Medulla oblongata (tissue), 1 donor: ENCODE measurements at regions not wholly inside any gene's neighbourhood (a gene's known extent, or its start where the extent isn't known, plus 50 kb on each side); places are given as distances from the start of the nearest gene placed in this dataset.
A peak's percentile ranks its signal among the peaks of the same experiment; 100 is the strongest.
"Not testable (repeated sequence)": the region's sequence is repeated elsewhere in the genome, so short reads cannot be mapped to it uniquely, and the experiment has no call there.

ENCODE experiments used
- DNase-seq: peaks from one replicate; pipeline ENCODE4 v3.0.0-alpha.2; 2015; ENCODE audit errors: extremely low spot score

GRCh38 chr5:115439042-115439441, 105.5 kb downstream of the FEM1C start:
- DNase-seq: no peak

GRCh38 chr5:115435778-115436712, 108.5 kb downstream of the FEM1C start:
- DNase-seq: no peak

GRCh38 chr5:115435065-115435777, 109.4 kb downstream of the FEM1C start:
- DNase-seq: no peak

GRCh38 chr5:115433918-115434317, 110.7 kb downstream of the FEM1C start:
- no peak for DNase-seq

GRCh38 chr5:115432691-115433090, 111.9 kb downstream of the FEM1C start:
- no peak for DNase-seq

- no peak for DNase-seq
Measured at GRCh38 chr5:115431116-115431515, 113.5 kb downstream of the FEM1C start.

GRCh38 chr5:115430374-115430773, 114.2 kb downstream of the FEM1C start:
- no peak for DNase-seq

- no peak for DNase-seq
Measured at GRCh38 chr5:115429345-115429940, 115.1 kb downstream of the FEM1C start.

GRCh38 chr5:115428676-115429075, 115.9 kb downstream of the FEM1C start:
- DNase-seq: no peak

GRCh38 chr5:115428248-115428647, 116.3 kb downstream of the FEM1C start:
- no peak for DNase-seq

GRCh38 chr5:115424446-115424845, 120.1 kb downstream of the FEM1C start:
- DNase-seq: no peak

GRCh38 chr5:115424030-115424429, 120.5 kb downstream of the FEM1C start:
- no peak for DNase-seq

- peak; percentile 65 for DNase-seq
Measured at GRCh38 chr5:115423541-115423940, 121.0 kb downstream of the FEM1C start.

GRCh38 chr5:115423051-115423450, 121.5 kb downstream of the FEM1C start:
- no peak for DNase-seq

- DNase-seq: not testable (repeated sequence)
Measured at GRCh38 chr5:115420812-115421211, 123.8 kb downstream of the FEM1C start.

- DNase-seq: no peak
Measured at GRCh38 chr5:115419846-115420585, 123.6 kb upstream of the CCDC112 start.

GRCh38 chr5:115418788-115419187, 122.3 kb upstream of the CCDC112 start:
- DNase-seq: no peak

GRCh38 chr5:115417076-115417475, 120.6 kb upstream of the CCDC112 start:
- peak; percentile 44 for DNase-seq

GRCh38 chr5:115415143-115415491, 118.7 kb upstream of the CCDC112 start:
- peak; percentile 53 for DNase-seq

- no peak for DNase-seq
Measured at GRCh38 chr5:115414406-115415142, 118.1 kb upstream of the CCDC112 start.

- no peak for DNase-seq
Measured at GRCh38 chr5:115413651-115414050, 117.2 kb upstream of the CCDC112 start.
